OCI-LY1 (cell line): ENCODE measurements at regions not wholly inside any gene's neighbourhood (a gene's known extent, or its start where the extent isn't known, plus 50 kb on each side); places are given as distances from the start of the nearest gene placed in this dataset.

ENCODE experiments used
- H2AFZ ChIP-seq: fragments of 200-600 bp; sonication (generic), shearing (Covaris generic); 2 replicates; pipeline ENCODE4 v1.6.0; 2014; ENCODE audit warnings: antibody characterized with exemption, mild to moderate bottlenecking, low read length
- H3F3A ChIP-seq: fragments of 200-600 bp; sonication (generic), shearing (Covaris generic); 2 replicates; pipeline ENCODE4 v1.6.0; 2014; ENCODE audit warnings: mild to moderate bottlenecking, antibody characterized with exemption, low read length, moderate library complexity; ENCODE audit not compliant: insufficient read depth
- H3K27ac ChIP-seq: fragments of 200-600 bp; sonication (generic); 2 replicates; pipeline ENCODE4 v1.5.1; 2014; ENCODE audit warnings: low read length, mixed run types, mild to moderate bottlenecking, low read depth; ENCODE audit not compliant: poor library complexity, severe bottlenecking
- H3K27me3 ChIP-seq: fragments of 200-600 bp; sonication (generic); 2 replicates; pipeline ENCODE4 v1.6.0; 2014; ENCODE audit warnings: antibody characterized with exemption, mild to moderate bottlenecking, low read length, moderate library complexity; ENCODE audit not compliant: insufficient read depth
- H3K36me3 ChIP-seq: fragments of 200-600 bp; sonication (generic); 2 replicates; pipeline ENCODE4 v1.6.1; 2014; ENCODE audit warnings: mild to moderate bottlenecking, antibody characterized with exemption, low read length, moderate library complexity, mixed read lengths; ENCODE audit not compliant: insufficient read depth
- H3K4me1 ChIP-seq: fragments of 200-600 bp; sonication (generic); 2 replicates; pipeline ENCODE4 v1.5.1; 2014; ENCODE audit warnings: mild to moderate bottlenecking, low read length, moderate library complexity; ENCODE audit not compliant: insufficient read depth, severe bottlenecking
- H3K4me2 ChIP-seq: fragments of 200-600 bp; sonication (generic), shearing (Covaris generic); 2 replicates; pipeline ENCODE4 v1.6.1; 2014; ENCODE audit warnings: low read length
- H3K4me3 ChIP-seq: fragments of 200-600 bp; sonication (generic); 2 replicates; pipeline ENCODE4 v1.5.1; 2014; ENCODE audit warnings: low read length, low read depth, mild to moderate bottlenecking, mixed read lengths; ENCODE audit not compliant: poor library complexity, severe bottlenecking
- H3K79me2 ChIP-seq: fragments of 200-600 bp; shearing (Covaris generic); 2 replicates; pipeline ENCODE4 v1.6.1; 2016; ENCODE audit warnings: mixed run types, low read length, mixed read lengths; ENCODE audit not compliant: insufficient read depth
- H3K9ac ChIP-seq: fragments of 200-600 bp; sonication (generic), shearing (Covaris generic); 2 replicates; pipeline ENCODE4 v1.6.1; 2014; ENCODE audit warnings: mild to moderate bottlenecking, low read length, mixed read lengths
- H3K9me2 ChIP-seq: fragments of 200-600 bp; sonication (generic), shearing (Covaris generic); 2 replicates; pipeline ENCODE4 v1.6.1; 2014; ENCODE audit warnings: low read depth, mild to moderate bottlenecking, low read length, mixed read lengths
- H3K9me3 ChIP-seq: fragments of 200-600 bp; shearing (Covaris generic); 2 replicates; pipeline ENCODE4 v1.6.1; 2014; ENCODE audit warnings: low read length, mixed read lengths
- H4K20me1 ChIP-seq: fragments of 200-600 bp; sonication (generic), shearing (Covaris generic); 2 replicates; pipeline ENCODE4 v1.6.0; 2016; ENCODE audit warnings: mild to moderate bottlenecking, low read length; ENCODE audit not compliant: insufficient read depth
- CTCF ChIP-seq: fragments of 200-600 bp; sonication (generic), shearing (Covaris generic); IDR thresholded peaks from 2 replicates; pipeline ENCODE4 v1.5.1; 2017; ENCODE audit warnings: mild to moderate bottlenecking, antibody characterized with exemption, low read length, moderate library complexity, mixed read lengths
- EZH2 ChIP-seq: fragments of 200-600 bp; sonication (generic), shearing (Covaris generic); IDR thresholded peaks from 2 replicates; pipeline ENCODE4 v1.8.0; 2017; ENCODE audit warnings: borderline replicate concordance, mixed run types, mild to moderate bottlenecking, antibody characterized with exemption, low read length, moderate library complexity, mixed read lengths

- H3K79me2 ChIP-seq, result no peaks in the 10 kb centered on the region
- H3K9me2 ChIP-seq, result no peaks in the 10 kb centered on the region
- no peak overlapping the region for H3K4me2 ChIP-seq
- peak overlapping the region; percentile 26; the same call in 1 of the 2 replicates for H2AFZ ChIP-seq
- H3K9me3 ChIP-seq, result no peaks in the 10 kb centered on the region
- peak overlapping the region; percentile 1 for H3K27ac ChIP-seq
- peaks cover 14% of the 10 kb centered on the region for H3K4me1 ChIP-seq
- no peaks in the 10 kb centered on the region for H4K20me1 ChIP-seq
- H3K36me3 ChIP-seq, result no peaks in the 10 kb centered on the region
- H3K27me3 ChIP-seq, result no peaks in the 10 kb centered on the region
- H3K4me3 ChIP-seq, result no peak overlapping the region
- no peak overlapping the region for H3K9ac ChIP-seq
- H3F3A ChIP-seq, result no peaks in the 10 kb centered on the region
- peak; percentile 28; the same call in 1 of the 2 replicates for TF ChIP-seq CTCF
- TF ChIP-seq EZH2, result no peak
These were observed 259.8 kb upstream of the SEMA3A start for GRCh38 chr7:84454174-84454959.

DNA sequence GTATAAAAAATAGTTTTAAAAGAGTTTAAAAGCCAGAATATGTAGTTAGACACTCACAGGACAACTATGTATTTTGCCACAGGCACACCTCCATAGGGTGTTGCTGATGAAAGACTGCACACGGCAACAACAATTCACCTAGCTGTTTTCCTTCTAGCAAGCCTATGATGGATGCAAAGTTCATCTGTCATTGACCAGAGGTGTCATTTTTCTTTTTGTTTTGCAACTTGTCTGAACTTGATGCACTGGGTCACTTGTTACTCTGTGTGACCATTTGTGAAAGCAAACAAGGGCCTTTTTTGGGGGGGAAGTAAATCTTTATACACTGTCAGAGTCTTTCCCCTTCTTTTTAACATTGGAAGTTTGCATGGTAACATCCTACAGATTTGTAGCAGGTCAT lies 258.0 kb upstream of the SEMA3A start:
- Histone ChIP-seq H3K4me2 (no peak overlapping the region), H3K4me1 (peaks cover 14% of the 10 kb centered on the region), H3K36me3 (no peaks in the 10 kb centered on the region), H3K4me3 (no peak overlapping the region), H3K27ac (no peak overlapping the region), H3F3A (no peaks in the 10 kb centered on the region), H2AFZ (peak overlapping the region; percentile 88; the same call in 1 of the 2 replicates), H3K79me2 (no peaks in the 10 kb centered on the region), H3K9me2 (no peaks in the 10 kb centered on the region), H3K9ac (no peak overlapping the region), H3K27me3 (no peaks in the 10 kb centered on the region), H4K20me1 (no peaks in the 10 kb centered on the region), H3K9me3 (peaks cover 5% of the 10 kb centered on the region)
- TF ChIP-seq EZH2 (no peak), CTCF (no peak)

GRCh38 chr7:84450772-84451171 lies 256.2 kb upstream of the SEMA3A start:
- Histone ChIP-seq H3F3A (no peaks in the 10 kb centered on the region), H2AFZ (no peak overlapping the region), H3K27ac (no peak overlapping the region), H3K9ac (no peak overlapping the region), H3K4me2 (no peak overlapping the region), H4K20me1 (no peaks in the 10 kb centered on the region), H3K36me3 (no peaks in the 10 kb centered on the region), H3K4me1 (peaks cover 13% of the 10 kb centered on the region), H3K27me3 (no peaks in the 10 kb centered on the region), H3K9me2 (no peaks in the 10 kb centered on the region), H3K4me3 (no peak overlapping the region), H3K79me2 (no peaks in the 10 kb centered on the region), H3K9me3 (peaks cover 9% of the 10 kb centered on the region)
- TF ChIP-seq CTCF, result no peak
- no peak for TF ChIP-seq EZH2
